ENCODE measurements at regions not wholly inside any gene's neighbourhood (a gene's known extent, or its start where the extent isn't known, plus 50 kb on each side); places are given as distances from the start of the nearest gene placed in this dataset.
"Not testable (repeated sequence)": the region's sequence is repeated elsewhere in the genome, so short reads cannot be mapped to it uniquely, and the experiment has no call there.

GRCh38 chr5:82889088-82889487 is 188.1 kb downstream of the TMEM167A start:
- Histone ChIP-seq H3K9ac (ENCODE audit: low read depth, low read length) (no peak overlapping the region), H3K4me1 (ENCODE audit: insufficient read depth, low read length) (peaks cover 5% of the 10 kb centered on the region; the same call in 1 of the 2 replicates), H3K9me3 (ENCODE audit: control insufficient read depth, insufficient read depth, low read length) (no peaks in the 10 kb centered on the region), H3K36me3 (ENCODE audit: insufficient read depth, low read length) (no peaks in the 10 kb centered on the region)

GRCh38 chr5:82886911-82887310 is 190.3 kb downstream of the TMEM167A start:
- no peak overlapping the region for H3K9ac ChIP-seq (ENCODE audit: low read depth, low read length)

GRCh38 chr5:82885627-82886389 is 191.4 kb downstream of the TMEM167A start:
- Histone ChIP-seq H3K9me3 (ENCODE audit: control insufficient read depth, insufficient read depth, low read length) (no peaks in the 10 kb centered on the region), H3K4me1 (ENCODE audit: insufficient read depth, low read length) (peaks cover 5% of the 10 kb centered on the region; the same call in 1 of the 2 replicates), H3K36me3 (ENCODE audit: insufficient read depth, low read length) (no peaks in the 10 kb centered on the region; the same call in 1 of the 2 replicates), H3K9ac (ENCODE audit: low read depth, low read length) (no peak overlapping the region)

More at GRCh38 chr5:82886911-82887310, 190.3 kb downstream of the TMEM167A start:
- no peaks in the 10 kb centered on the region for H3K36me3 ChIP-seq (ENCODE audit: insufficient read depth, low read length)
- H3K4me1 ChIP-seq (ENCODE audit: insufficient read depth, low read length), result peaks cover 5% of the 10 kb centered on the region; the same call in 1 of the 2 replicates
- no peaks in the 10 kb centered on the region for H3K9me3 ChIP-seq (ENCODE audit: control insufficient read depth, insufficient read depth, low read length)

GRCh38 chr5:82884821-82885471 is 192.2 kb downstream of the TMEM167A start:
- Histone ChIP-seq H3K4me1 (ENCODE audit: insufficient read depth, low read length) (peaks cover 5% of the 10 kb centered on the region; the same call in 1 of the 2 replicates), H3K36me3 (ENCODE audit: insufficient read depth, low read length) (no peaks in the 10 kb centered on the region; the same call in 1 of the 2 replicates), H3K9ac (ENCODE audit: low read depth, low read length) (no peak overlapping the region), H3K9me3 (ENCODE audit: control insufficient read depth, insufficient read depth, low read length) (no peaks in the 10 kb centered on the region; the same call in 1 of the 2 replicates)

- Histone ChIP-seq H3K36me3 (ENCODE audit: insufficient read depth, low read length) (no peaks in the 10 kb centered on the region; the same call in 1 of the 2 replicates), H3K9ac (ENCODE audit: low read depth, low read length) (no peak overlapping the region), H3K9me3 (ENCODE audit: control insufficient read depth, insufficient read depth, low read length) (no peaks in the 10 kb centered on the region; the same call in 1 of the 2 replicates), H3K4me1 (ENCODE audit: insufficient read depth, low read length) (peaks cover 5% of the 10 kb centered on the region; the same call in 1 of the 2 replicates)
These were observed 194.9 kb downstream of the TMEM167A start for GRCh38 chr5:82882316-82882715.

GRCh38 chr5:82881571-82882174 is 195.5 kb downstream of the TMEM167A start:
- Histone ChIP-seq H3K4me1 (ENCODE audit: insufficient read depth, low read length) (no peaks in the 10 kb centered on the region; the same call in 1 of the 2 replicates), H3K9ac (ENCODE audit: low read depth, low read length) (no peak overlapping the region), H3K36me3 (ENCODE audit: insufficient read depth, low read length) (no peaks in the 10 kb centered on the region; the same call in 1 of the 2 replicates)

GRCh38 chr5:82879089-82879488 is 198.1 kb downstream of the TMEM167A start:
- Histone ChIP-seq H3K9ac (ENCODE audit: low read depth, low read length) (no peak overlapping the region), H3K9me3 (ENCODE audit: control insufficient read depth, insufficient read depth, low read length) (no peaks in the 10 kb centered on the region; the same call in 1 of the 2 replicates)

More at GRCh38 chr5:82881571-82882174, 195.5 kb downstream of the TMEM167A start:
- no peaks in the 10 kb centered on the region; the same call in 1 of the 2 replicates for H3K9me3 ChIP-seq (ENCODE audit: control insufficient read depth, insufficient read depth, low read length)

GRCh38 chr5:82873452-82873851 is 203.7 kb downstream of the TMEM167A start:
- H3K9me3 ChIP-seq (ENCODE audit: control insufficient read depth, insufficient read depth, low read length), result no peaks in the 10 kb centered on the region
- H3K36me3 ChIP-seq (ENCODE audit: insufficient read depth, low read length), result no peaks in the 10 kb centered on the region
- no peak overlapping the region for H3K9ac ChIP-seq (ENCODE audit: low read depth, low read length)
- H3K4me1 ChIP-seq (ENCODE audit: insufficient read depth, low read length), result peaks cover 5% of the 10 kb centered on the region; the same call in 1 of the 2 replicates

More at GRCh38 chr5:82879089-82879488, 198.1 kb downstream of the TMEM167A start:
- no peaks in the 10 kb centered on the region; the same call in 1 of the 2 replicates for H3K36me3 ChIP-seq (ENCODE audit: insufficient read depth, low read length)
- H3K4me1 ChIP-seq (ENCODE audit: insufficient read depth, low read length), result no peaks in the 10 kb centered on the region; the same call in 1 of the 2 replicates

GRCh38 chr5:82872321-82873288 is 204.6 kb downstream of the TMEM167A start:
- peak overlapping the region; percentile 29 for H3K9ac ChIP-seq (ENCODE audit: low read depth, low read length)
- not testable (repeated sequence) for H3K9me3 ChIP-seq (ENCODE audit: control insufficient read depth, insufficient read depth, low read length); H3K36me3 ChIP-seq (ENCODE audit: insufficient read depth, low read length); H3K4me1 ChIP-seq (ENCODE audit: insufficient read depth, low read length)

- 0 out of 2 replicates have a peak, but pooled peaks cover 4% of the 10 kb centered on the region for H3K4me1 ChIP-seq (ENCODE audit: insufficient read depth, low read length)
- no peak overlapping the region for H3K9ac ChIP-seq (ENCODE audit: low read depth, low read length)
These were observed 211.6 kb downstream of the TMEM167A start for GRCh38 chr5:82865625-82866024.

GRCh38 chr5:82863266-82863665 is 213.9 kb downstream of the TMEM167A start:
- peaks cover 4% of the 10 kb centered on the region; the same call in 1 of the 2 replicates for H3K4me1 ChIP-seq (ENCODE audit: insufficient read depth, low read length)
- H3K9ac ChIP-seq (ENCODE audit: low read depth, low read length), result no peak overlapping the region
- no peaks in the 10 kb centered on the region for H3K36me3 ChIP-seq (ENCODE audit: insufficient read depth, low read length)
- no peaks in the 10 kb centered on the region for H3K9me3 ChIP-seq (ENCODE audit: control insufficient read depth, insufficient read depth, low read length)

More at GRCh38 chr5:82865625-82866024, 211.6 kb downstream of the TMEM167A start:
- Histone ChIP-seq H3K9me3 (ENCODE audit: control insufficient read depth, insufficient read depth, low read length) (no peaks in the 10 kb centered on the region), H3K36me3 (ENCODE audit: insufficient read depth, low read length) (no peaks in the 10 kb centered on the region)

GRCh38 chr5:82862711-82863110 is 214.5 kb downstream of the TMEM167A start:
- Histone ChIP-seq H3K4me1 (ENCODE audit: insufficient read depth, low read length) (peaks cover 4% of the 10 kb centered on the region; the same call in 1 of the 2 replicates), H3K9ac (ENCODE audit: low read depth, low read length) (no peak overlapping the region), H3K36me3 (ENCODE audit: insufficient read depth, low read length) (no peaks in the 10 kb centered on the region), H3K9me3 (ENCODE audit: control insufficient read depth, insufficient read depth, low read length) (no peaks in the 10 kb centered on the region)

- no peak overlapping the region for H3K9ac ChIP-seq (ENCODE audit: low read depth, low read length)
- peaks cover 4% of the 10 kb centered on the region; the same call in 1 of the 2 replicates for H3K4me1 ChIP-seq (ENCODE audit: insufficient read depth, low read length)
- no peaks in the 10 kb centered on the region for H3K9me3 ChIP-seq (ENCODE audit: control insufficient read depth, insufficient read depth, low read length)
- H3K36me3 ChIP-seq (ENCODE audit: insufficient read depth, low read length), result no peaks in the 10 kb centered on the region
These were observed 214.9 kb downstream of the TMEM167A start for GRCh38 chr5:82862261-82862660.

Measured in ES-I3 (cell line).